B cell (primary cell): ENCODE measurements at regions not wholly inside any gene's neighbourhood (a gene's known extent, or its start where the extent isn't known, plus 50 kb on each side); places are given as distances from the start of the nearest gene placed in this dataset.
"Not testable (repeated sequence)": the region's sequence is repeated elsewhere in the genome, so short reads cannot be mapped to it uniquely, and the experiment has no call there.

ENCODE experiments used
- ATAC-seq: fragments of 200-7000 bp; cut with Tn5 transposase; one replicate; pipeline ENCODE4 v1.10.0; 2021; ENCODE audit warnings: low read depth, mild to moderate bottlenecking, moderate number of reproducible peaks, moderate library complexity
- CTCF ChIA-PET: fragments of 350-600 bp; sonication (Branson Sonifier 250); formaldehyde crosslinking; loops from one replicate; lab custom pipeline; 2021; ENCODE audit warnings: antibody characterized with exemption, inconsistent platforms; lab: Charles Lee
- POLR2A ChIA-PET: fragments of 350-600 bp; sonication (Branson Sonifier 250); formaldehyde crosslinking; loops from one replicate; lab custom pipeline; 2021; ENCODE audit warnings: antibody characterized with exemption; lab: Charles Lee
- DNase-seq: peaks from one replicate; pipeline ENCODE4 v3.0.0; 2013
- H2AFZ ChIP-seq: 2 replicates; pipeline ENCODE4 v1.6.1; 2012; ENCODE audit warnings: mild to moderate bottlenecking, low read depth, low read length; ENCODE audit not compliant: insufficient read depth, poor library complexity, severe bottlenecking
- H3K27ac ChIP-seq, 2 donors: 1 replicate in 1 of 2; 2 replicates in 1 of 2; pipeline ENCODE4 v1.5.1; 2012 to 2013; ENCODE audit warnings: low read length in 2 of 2, mild to moderate bottlenecking in 2 of 2, moderate library complexity in 1 of 2
- H3K27me3 ChIP-seq, 4 experiments: fragments of 200-600 bp in 1 of 4; sonication (generic) in 1 of 4; replicated peaks in 1 of 4; 1 replicate in 2 of 4; 2 replicates in 2 of 4; pipeline versions ENCODE4 v1.6.1 to v1.7.0; 2013 to 2016; ENCODE audit warnings: low read length in 3 of 4, mild to moderate bottlenecking in 2 of 4, mixed read lengths in 1 of 4, moderate library complexity in 1 of 4; ENCODE audit not compliant: insufficient read depth in 4 of 4, control insufficient read depth in 3 of 4; ENCODE audit errors: control extremely low read depth in 1 of 4
- H3K36me3 ChIP-seq, 2 experiments: replicated peaks in 1 of 2; 1 replicate in 1 of 2; 2 replicates in 1 of 2; pipeline versions ENCODE4 v1.6.1 to v1.7.1; 2013; ENCODE audit warnings: low read length in 1 of 2; ENCODE audit not compliant: insufficient read depth in 2 of 2, control insufficient read depth in 1 of 2; ENCODE audit errors: control extremely low read depth in 1 of 2, extremely low read depth in 1 of 2
- H3K4me1 ChIP-seq, 2 donors: fragments of 200-600 bp in 1 of 2; sonication (generic) in 1 of 2; 1 replicate in 1 of 2; 2 replicates in 1 of 2; pipeline versions ENCODE4 v1.5.1 to v1.6.1; 2013 to 2017; ENCODE audit warnings: low read length in 2 of 2; ENCODE audit not compliant: control insufficient read depth in 2 of 2, insufficient read depth in 2 of 2
- H3K4me2 ChIP-seq: replicated peaks from 2 replicates; pipeline ENCODE3; 2012; ENCODE audit warnings: mild to moderate bottlenecking, low read depth, low read length; ENCODE audit not compliant: poor library complexity, severe bottlenecking
- H3K4me3 ChIP-seq, 5 experiments: fragments of 200-600 bp in 1 of 5; sonication (generic) in 1 of 5; 1 replicate in 3 of 5; 2 replicates in 2 of 5; pipeline versions ENCODE4 v1.5.1 to v1.7.0; 2011 to 2016; ENCODE audit warnings: low read length in 4 of 5, mild to moderate bottlenecking in 4 of 5, low read depth in 2 of 5, control low read depth in 1 of 5, moderate library complexity in 1 of 5; ENCODE audit not compliant: insufficient read depth in 1 of 5; ENCODE audit errors: control extremely low read depth in 1 of 5, extremely low read depth in 1 of 5
- H3K79me2 ChIP-seq: fragments of 200-600 bp; sonication (generic); one replicate; pipeline ENCODE4 v1.6.0; 2016; ENCODE audit warnings: low read length; ENCODE audit not compliant: control insufficient read depth, insufficient read depth
- H3K9ac ChIP-seq: fragments of 200-600 bp; sonication (generic); 2 replicates; pipeline ENCODE4 v1.6.1; 2017; ENCODE audit warnings: mild to moderate bottlenecking, low read length, moderate library complexity
- H3K9me3 ChIP-seq, 3 donors: one replicate each; pipeline versions ENCODE4 v1.6.1 to v1.7.1; 2013; ENCODE audit warnings: low read length in 2 of 3; ENCODE audit not compliant: control insufficient read depth in 2 of 3, insufficient read depth in 1 of 3; ENCODE audit errors: control extremely low read depth in 1 of 3
- H4K20me1 ChIP-seq: 2 replicates; pipeline ENCODE4 v1.6.0; 2012; ENCODE audit warnings: mild to moderate bottlenecking, low read length; ENCODE audit not compliant: insufficient read depth, control insufficient read depth, poor library complexity, severe bottlenecking
- H3K27ac Mint-ChIP-seq: one replicate; pipeline ENCODE4 v1.8.0; 2021; ENCODE audit warnings: mixed read lengths
- H3K27me3 Mint-ChIP-seq: one replicate; pipeline ENCODE4 v1.8.0; 2021; ENCODE audit warnings: mixed read lengths
- H3K4me1 Mint-ChIP-seq: one replicate; pipeline ENCODE4 v1.8.0; 2021; ENCODE audit warnings: mixed read lengths
- H3K4me3 Mint-ChIP-seq: one replicate; pipeline ENCODE4 v1.8.0; 2021; ENCODE audit warnings: mixed read lengths
- H3K9me3 Mint-ChIP-seq: one replicate; pipeline ENCODE4 v1.8.0; 2022; ENCODE audit warnings: mixed read lengths; ENCODE audit not compliant: insufficient read depth
- CTCF ChIP-seq: fragments of 200-600 bp; IDR thresholded peaks from one replicate; pipeline ENCODE4 v1.8.0; 2022; ENCODE audit warnings: antibody characterized with exemption, mild to moderate bottlenecking
- EZH2 ChIP-seq: IDR thresholded peaks from 2 replicates; pipeline ENCODE4 v1.6.1; 2012; ENCODE audit warnings: borderline replicate concordance, low read depth, mild to moderate bottlenecking, moderate library complexity, low read length; ENCODE audit not compliant: insufficient read depth, poor library complexity, severe bottlenecking
- WGBS: methylation state at CpG from one replicate; pipeline ENCODE4 v1.1.5; 2013; ENCODE audit warnings: missing lambda C conversion rate; ENCODE audit not compliant: insufficient coverage; 5-methylcytosine and 5-hydroxymethylcytosine counted together
- intact Hi-C: fragments of 100-400 bp; cut with micrococcal nuclease; formaldehyde crosslinking; loops from one replicate; pipeline ENCODE4 v1.10.0; 2022

GRCh38 chr10:121672733-121673132 is 74.5 kb upstream of the FGFR2 start:
- Histone ChIP-seq H3K9me3 (peaks cover 0 to 20% (median 0%) of the 10 kb centered on the region in 3 donors), H3K36me3 (no peaks in the 10 kb centered on the region), H3K9ac (no peak overlapping the region), H3K4me2 (no peak overlapping the region), H3K27me3 (peaks cover 0 to 2% (median 0%) of the 10 kb centered on the region in 4 experiments), H3K79me2 (no peaks in the 10 kb centered on the region), H3K4me1 (no peaks in the 10 kb centered on the region), H3K27ac (no peak overlapping the region), H2AFZ (no peak overlapping the region), H3K4me3 (no peak overlapping the region), H4K20me1 (no peaks in the 10 kb centered on the region)
- WGBS, result 73% methylated on average over 7 of the region's 9 CpGs
- POLR2A ChIA-PET, result no interaction called here
- no peak overlapping the region for H3K4me3 Mint-ChIP-seq
- H3K27me3 Mint-ChIP-seq, result peaks cover 16% of the 10 kb centered on the region
- H3K27ac Mint-ChIP-seq, result no peak overlapping the region
- CTCF ChIA-PET, result no interaction called here
- no peak for DNase-seq
- no peak for ATAC-seq
- H3K9me3 Mint-ChIP-seq, result no peaks in the 10 kb centered on the region
- intact Hi-C loops, result no loop called here
- H3K4me1 Mint-ChIP-seq, result no peaks in the 10 kb centered on the region
- no peak for TF ChIP-seq EZH2
- TF ChIP-seq CTCF, result no peak

- H2AFZ ChIP-seq, H4K20me1 ChIP-seq, CTCF ChIA-PET, ATAC-seq, POLR2A ChIA-PET, H3K27me3 ChIP-seq, H3K9ac ChIP-seq, DNase-seq, H3K36me3 ChIP-seq, H3K27ac ChIP-seq, H3K27ac Mint-ChIP-seq, H3K4me3 ChIP-seq, H3K79me2 ChIP-seq, H3K4me2 ChIP-seq, H3K4me1 Mint-ChIP-seq, intact Hi-C loops, H3K4me3 Mint-ChIP-seq, H3K9me3 Mint-ChIP-seq, H3K4me1 ChIP-seq: not testable (repeated sequence)
- H3K9me3 ChIP-seq, result peaks cover 0 to 16% (median 0%) of the 10 kb centered on the region in 3 donors
- 94% methylated on average over 5 of the region's 7 CpGs for WGBS
- peaks cover 13% of the 10 kb centered on the region for H3K27me3 Mint-ChIP-seq
Measured at GRCh38 chr10:121669840-121670239, 71.6 kb upstream of the FGFR2 start.
